ENCODE measurements at regions not wholly inside any gene's neighbourhood (a gene's known extent, or its start where the extent isn't known, plus 50 kb on each side); places are given as distances from the start of the nearest gene placed in this dataset.

DNA sequence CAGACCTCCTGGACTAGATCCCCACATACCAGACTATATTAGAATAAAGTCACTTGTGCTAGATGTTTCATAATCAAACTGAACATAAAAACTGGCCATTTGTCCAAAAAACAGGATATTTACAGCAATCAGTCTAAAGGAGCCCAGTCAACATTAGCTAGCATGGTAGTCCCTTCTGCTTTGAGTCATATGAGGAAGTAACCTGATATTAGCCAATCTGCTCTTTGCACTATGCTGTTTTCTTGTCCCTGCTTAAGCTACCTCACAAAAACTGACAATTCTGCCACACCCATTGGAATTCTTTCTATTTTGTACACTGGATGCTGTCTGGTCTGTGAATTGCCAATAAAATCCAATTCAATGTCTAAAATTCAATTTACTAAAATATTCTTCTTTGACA, 1824.2 kb downstream of the OLFM4 start:
- ChIA-PET CTCF (no interaction called here), POLR2A (ENCODE audit: low non-redundant PET) (no interaction called here)
- H3K4me1 ChIP-seq (ENCODE audit: insufficient read depth, low read length, poor library complexity, severe bottlenecking) = no peaks in the 10 kb centered on the region
- TF ChIP-seq, protein P1, sequence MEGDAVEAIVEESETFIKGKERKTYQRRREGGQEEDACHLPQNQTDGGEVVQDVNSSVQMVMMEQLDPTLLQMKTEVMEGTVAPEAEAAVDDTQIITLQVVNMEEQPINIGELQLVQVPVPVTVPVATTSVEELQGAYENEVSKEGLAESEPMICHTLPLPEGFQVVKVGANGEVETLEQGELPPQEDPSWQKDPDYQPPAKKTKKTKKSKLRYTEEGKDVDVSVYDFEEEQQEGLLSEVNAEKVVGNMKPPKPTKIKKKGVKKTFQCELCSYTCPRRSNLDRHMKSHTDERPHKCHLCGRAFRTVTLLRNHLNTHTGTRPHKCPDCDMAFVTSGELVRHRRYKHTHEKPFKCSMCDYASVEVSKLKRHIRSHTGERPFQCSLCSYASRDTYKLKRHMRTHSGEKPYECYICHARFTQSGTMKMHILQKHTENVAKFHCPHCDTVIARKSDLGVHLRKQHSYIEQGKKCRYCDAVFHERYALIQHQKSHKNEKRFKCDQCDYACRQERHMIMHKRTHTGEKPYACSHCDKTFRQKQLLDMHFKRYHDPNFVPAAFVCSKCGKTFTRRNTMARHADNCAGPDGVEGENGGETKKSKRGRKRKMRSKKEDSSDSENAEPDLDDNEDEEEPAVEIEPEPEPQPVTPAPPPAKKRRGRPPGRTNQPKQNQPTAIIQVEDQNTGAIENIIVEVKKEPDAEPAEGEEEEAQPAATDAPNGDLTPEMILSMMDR (conservative IDR thresholded peaks at IDR 0.05; ENCODE audit: low read depth, low read length) = no peak
- TF ChIP-seq EZH2 (IDR thresholded peaks at IDR 0.05; ENCODE audit: borderline replicate concordance, low read depth, low read length, poor library complexity, severe bottlenecking) = no peak
- BruUV-seq (replicated peaks) = no TSS peak
- intact Hi-C loops (cut with micrococcal nuclease; ENCODE audit: unreplicated experiment) = no loop called here
- DNase-seq (ENCODE audit: low spot score) = no peak
- H3K36me3 ChIP-seq (ENCODE audit: insufficient read depth, low read length, poor library complexity, severe bottlenecking) = no peaks in the 10 kb centered on the region
- H3K27ac ChIP-seq (ENCODE audit: low read depth, low read length, poor library complexity, severe bottlenecking) = no peak overlapping the region
- H3K9me3 ChIP-seq (ENCODE audit: low read depth, low read length, poor library complexity, severe bottlenecking) = no peaks in the 10 kb centered on the region
- no peaks in the 10 kb centered on the region for H3K27me3 ChIP-seq (replicated peaks; ENCODE audit: insufficient read depth, low read depth, low read length, poor library complexity)
- no peak overlapping the region for H3K4me3 ChIP-seq (ENCODE audit: low read depth, low read length, poor library complexity, severe bottlenecking)

DNA sequence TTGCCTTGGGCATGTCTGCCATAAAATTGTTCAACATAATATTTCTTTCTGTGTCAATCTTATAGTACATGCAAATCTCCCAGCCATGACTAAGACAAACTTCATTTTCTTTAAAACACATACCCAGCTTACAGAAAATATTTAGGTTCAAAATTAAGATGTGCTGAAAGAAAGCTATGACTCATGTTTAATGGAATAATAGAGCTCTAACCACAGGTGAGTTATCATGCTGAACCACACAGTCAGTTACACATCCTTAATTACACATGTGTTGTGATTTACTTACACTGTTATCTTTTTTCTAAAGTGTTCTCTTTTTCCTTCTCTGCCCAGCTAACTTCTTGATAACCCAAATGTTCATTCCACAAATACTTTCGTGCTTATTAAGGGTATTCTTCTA, 1831.2 kb downstream of the OLFM4 start:
- Histone ChIP-seq H3K4me1 (ENCODE audit: insufficient read depth, low read length, poor library complexity, severe bottlenecking) (no peaks in the 10 kb centered on the region), H3K36me3 (ENCODE audit: insufficient read depth, low read length, poor library complexity, severe bottlenecking) (no peaks in the 10 kb centered on the region), H3K27ac (ENCODE audit: low read depth, low read length, poor library complexity, severe bottlenecking) (no peak overlapping the region), H3K4me3 (ENCODE audit: low read depth, low read length, poor library complexity, severe bottlenecking) (no peak overlapping the region), H3K27me3 (replicated peaks; ENCODE audit: insufficient read depth, low read depth, low read length, poor library complexity) (no peaks in the 10 kb centered on the region), H3K9me3 (ENCODE audit: low read depth, low read length, poor library complexity, severe bottlenecking) (no peaks in the 10 kb centered on the region)
- intact Hi-C loops (cut with micrococcal nuclease; ENCODE audit: unreplicated experiment) = no loop called here
- CTCF ChIA-PET = no interaction called here
- BruUV-seq (replicated peaks) = no TSS peak
- DNase-seq (ENCODE audit: low spot score) = no peak
- POLR2A ChIA-PET (ENCODE audit: low non-redundant PET) = no interaction called here
- TF ChIP-seq EZH2 (IDR thresholded peaks at IDR 0.05; ENCODE audit: borderline replicate concordance, low read depth, low read length, poor library complexity, severe bottlenecking) = no peak
- TF ChIP-seq, protein P1 (conservative IDR thresholded peaks at IDR 0.05; ENCODE audit: low read depth, low read length) = no peak

DNA sequence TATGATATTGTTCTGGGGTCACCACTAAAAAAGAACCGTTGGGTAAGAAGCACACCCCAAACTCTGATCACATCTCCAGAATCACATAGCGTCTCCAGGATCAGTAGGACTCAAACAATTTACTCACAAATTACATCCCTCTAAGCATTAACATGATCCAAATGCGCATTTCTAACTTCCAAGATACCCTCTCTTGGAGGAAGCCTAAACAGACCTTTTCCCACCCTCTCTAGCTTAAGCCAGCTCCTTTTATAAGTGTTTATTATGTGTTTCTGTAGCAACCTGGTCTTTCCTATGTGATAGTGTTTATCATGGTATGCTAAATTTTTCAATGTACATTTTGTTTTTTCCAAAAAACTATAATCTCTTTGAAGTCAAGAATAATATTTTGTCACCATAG, 1846.5 kb downstream of the OLFM4 start:
- ChIA-PET POLR2A (ENCODE audit: low non-redundant PET) (no interaction called here), CTCF (no interaction called here)
- Histone ChIP-seq H3K27me3 (replicated peaks; ENCODE audit: insufficient read depth, low read depth, low read length, poor library complexity) (no peaks in the 10 kb centered on the region), H3K27ac (ENCODE audit: low read depth, low read length, poor library complexity, severe bottlenecking) (no peak overlapping the region), H3K36me3 (ENCODE audit: insufficient read depth, low read length, poor library complexity, severe bottlenecking) (no peaks in the 10 kb centered on the region), H3K9me3 (ENCODE audit: low read depth, low read length, poor library complexity, severe bottlenecking) (no peaks in the 10 kb centered on the region), H3K4me1 (ENCODE audit: insufficient read depth, low read length, poor library complexity, severe bottlenecking) (no peaks in the 10 kb centered on the region), H3K4me3 (ENCODE audit: low read depth, low read length, poor library complexity, severe bottlenecking) (no peak overlapping the region)
- DNase-seq (ENCODE audit: low spot score) = no peak
- TF ChIP-seq, protein P1 (conservative IDR thresholded peaks at IDR 0.05; ENCODE audit: low read depth, low read length) = no peak
- TF ChIP-seq EZH2 (IDR thresholded peaks at IDR 0.05; ENCODE audit: borderline replicate concordance, low read depth, low read length, poor library complexity, severe bottlenecking) = no peak
- intact Hi-C loops (cut with micrococcal nuclease; ENCODE audit: unreplicated experiment) = no loop called here
- BruUV-seq (replicated peaks) = no TSS peak
